ENCODE measurements at regions not wholly inside any gene's neighbourhood (a gene's known extent, or its start where the extent isn't known, plus 50 kb on each side); places are given as distances from the start of the nearest gene placed in this dataset.

- peaks cover 2% of the 10 kb centered on the region for H3K27me3 Mint-ChIP-seq (ENCODE audit: unreplicated experiment)
- H3K4me1 Mint-ChIP-seq (ENCODE audit: unreplicated experiment) = no peaks in the 10 kb centered on the region
- no peaks in the 10 kb centered on the region for H3K9me3 Mint-ChIP-seq (ENCODE audit: unreplicated experiment)
- no peak overlapping the region for H3K4me3 Mint-ChIP-seq (ENCODE audit: unreplicated experiment)
- no peaks in the 10 kb centered on the region for H3K36me3 Mint-ChIP-seq (ENCODE audit: unreplicated experiment)
- no peak for TF ChIP-seq CTCF (IDR thresholded peaks at IDR 0.05)
- DNase-seq (ENCODE audit: extremely low spot score, unreplicated experiment) = no peak
- no peak overlapping the region for H3K27ac Mint-ChIP-seq (ENCODE audit: unreplicated experiment)
Observed at GRCh38 chr3:154977666-154978065, 102.5 kb upstream of the MME start.

- H3K9me3 Mint-ChIP-seq (ENCODE audit: unreplicated experiment) = no peaks in the 10 kb centered on the region
- no peaks in the 10 kb centered on the region for H3K4me1 Mint-ChIP-seq (ENCODE audit: unreplicated experiment)
- TF ChIP-seq CTCF (IDR thresholded peaks at IDR 0.05) = no peak
- no peak overlapping the region for H3K27ac Mint-ChIP-seq (ENCODE audit: unreplicated experiment)
- no peaks in the 10 kb centered on the region for H3K36me3 Mint-ChIP-seq (ENCODE audit: unreplicated experiment)
- DNase-seq (ENCODE audit: extremely low spot score, unreplicated experiment) = no peak
- H3K4me3 Mint-ChIP-seq (ENCODE audit: unreplicated experiment) = no peak overlapping the region
- peaks cover 2% of the 10 kb centered on the region for H3K27me3 Mint-ChIP-seq (ENCODE audit: unreplicated experiment)
Observed at GRCh38 chr3:154976072-154976983, 103.8 kb upstream of the MME start.

GRCh38 chr3:154973851-154974250, 106.3 kb upstream of the MME start:
- no peak for DNase-seq (ENCODE audit: extremely low spot score, unreplicated experiment)
- TF ChIP-seq CTCF (IDR thresholded peaks at IDR 0.05) = no peak
- Mint-ChIP-seq H3K27me3 (ENCODE audit: unreplicated experiment) (no peaks in the 10 kb centered on the region), H3K4me1 (ENCODE audit: unreplicated experiment) (no peaks in the 10 kb centered on the region), H3K27ac (ENCODE audit: unreplicated experiment) (no peak overlapping the region), H3K9me3 (ENCODE audit: unreplicated experiment) (no peaks in the 10 kb centered on the region), H3K4me3 (ENCODE audit: unreplicated experiment) (no peak overlapping the region), H3K36me3 (ENCODE audit: unreplicated experiment) (no peaks in the 10 kb centered on the region)

GRCh38 chr3:154972951-154973350, 107.2 kb upstream of the MME start:
- TF ChIP-seq CTCF (IDR thresholded peaks at IDR 0.05) = no peak
- Mint-ChIP-seq H3K9me3 (ENCODE audit: unreplicated experiment) (no peaks in the 10 kb centered on the region), H3K4me3 (ENCODE audit: unreplicated experiment) (no peak overlapping the region), H3K36me3 (ENCODE audit: unreplicated experiment) (no peaks in the 10 kb centered on the region), H3K27ac (ENCODE audit: unreplicated experiment) (no peak overlapping the region), H3K4me1 (ENCODE audit: unreplicated experiment) (no peaks in the 10 kb centered on the region), H3K27me3 (ENCODE audit: unreplicated experiment) (no peaks in the 10 kb centered on the region)
- DNase-seq (ENCODE audit: extremely low spot score, unreplicated experiment) = no peak

GRCh38 chr3:154971771-154972326, 108.3 kb upstream of the MME start:
- H3K36me3 Mint-ChIP-seq (ENCODE audit: unreplicated experiment) = no peaks in the 10 kb centered on the region
- no peak overlapping the region for H3K27ac Mint-ChIP-seq (ENCODE audit: unreplicated experiment)
- no peaks in the 10 kb centered on the region for H3K9me3 Mint-ChIP-seq (ENCODE audit: unreplicated experiment)
- no peak for TF ChIP-seq CTCF (IDR thresholded peaks at IDR 0.05)
- no peaks in the 10 kb centered on the region for H3K27me3 Mint-ChIP-seq (ENCODE audit: unreplicated experiment)
- no peaks in the 10 kb centered on the region for H3K4me1 Mint-ChIP-seq (ENCODE audit: unreplicated experiment)
- DNase-seq (ENCODE audit: extremely low spot score, unreplicated experiment) = no peak
- H3K4me3 Mint-ChIP-seq (ENCODE audit: unreplicated experiment) = no peak overlapping the region
